ENCODE measurements at regions not wholly inside any gene's neighbourhood (a gene's known extent, or its start where the extent isn't known, plus 50 kb on each side); places are given as distances from the start of the nearest gene placed in this dataset.
A peak's percentile ranks its signal among the peaks of the same experiment; 100 is the strongest.
"Not testable (repeated sequence)": the region's sequence is repeated elsewhere in the genome, so short reads cannot be mapped to it uniquely, and the experiment has no call there.

DNA sequence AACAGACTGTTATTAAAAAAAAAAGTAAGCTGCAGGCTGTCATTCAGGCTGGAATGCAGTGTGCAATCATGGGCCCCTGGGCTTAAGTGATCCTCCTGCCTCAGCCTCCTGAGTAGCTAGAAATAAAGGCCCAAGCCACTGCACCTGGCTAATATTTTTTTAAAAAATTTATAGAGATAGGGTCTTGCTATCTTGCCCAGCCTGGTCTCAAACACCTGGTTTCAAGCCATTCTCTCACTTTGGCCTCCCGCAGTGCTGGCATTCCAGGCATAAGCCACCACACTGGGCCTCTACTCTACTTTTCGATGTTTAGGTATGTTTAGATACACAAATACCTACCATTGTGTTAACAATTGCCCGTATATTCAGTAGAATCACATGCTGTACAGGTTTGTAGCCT is 270.4 kb upstream of the PRKCQ start:
- H3K4me3 Mint-ChIP-seq: no peak overlapping the region
- H3K9me3 Mint-ChIP-seq: no peaks in the 10 kb centered on the region
- no peaks in the 10 kb centered on the region for H3K4me1 Mint-ChIP-seq (ENCODE audit: low read depth)
- H3K27me3 Mint-ChIP-seq (ENCODE audit: insufficient read depth): peaks cover 12% of the 10 kb centered on the region
- no peak for DNase-seq (ENCODE audit: low spot score)
- no peaks in the 10 kb centered on the region for H3K36me3 Mint-ChIP-seq (ENCODE audit: low read depth)
- intact Hi-C loops (cut with micrococcal nuclease): no loop called here
- H3K27ac Mint-ChIP-seq: no peak overlapping the region

DNA sequence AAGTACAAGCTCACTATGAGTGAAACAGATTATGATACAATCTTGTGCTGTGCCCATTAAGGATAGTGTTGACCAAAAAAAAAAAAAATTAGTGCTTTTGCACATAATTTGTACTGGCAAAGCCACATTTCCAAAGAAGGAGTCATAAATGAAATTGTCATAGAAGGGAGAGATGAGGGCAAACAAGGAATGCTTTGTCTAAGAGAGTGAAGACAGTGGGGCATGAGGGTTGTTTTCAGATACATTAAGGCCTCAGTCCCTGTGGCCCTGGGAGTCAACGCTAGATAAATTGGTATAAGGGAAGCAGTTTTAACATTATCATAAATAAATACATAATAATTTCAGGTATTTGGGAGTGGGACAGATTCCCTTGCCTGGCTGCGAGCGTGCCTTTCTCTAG is 267.5 kb upstream of the PRKCQ start:
- intact Hi-C loops (cut with micrococcal nuclease): no loop called here

DNA sequence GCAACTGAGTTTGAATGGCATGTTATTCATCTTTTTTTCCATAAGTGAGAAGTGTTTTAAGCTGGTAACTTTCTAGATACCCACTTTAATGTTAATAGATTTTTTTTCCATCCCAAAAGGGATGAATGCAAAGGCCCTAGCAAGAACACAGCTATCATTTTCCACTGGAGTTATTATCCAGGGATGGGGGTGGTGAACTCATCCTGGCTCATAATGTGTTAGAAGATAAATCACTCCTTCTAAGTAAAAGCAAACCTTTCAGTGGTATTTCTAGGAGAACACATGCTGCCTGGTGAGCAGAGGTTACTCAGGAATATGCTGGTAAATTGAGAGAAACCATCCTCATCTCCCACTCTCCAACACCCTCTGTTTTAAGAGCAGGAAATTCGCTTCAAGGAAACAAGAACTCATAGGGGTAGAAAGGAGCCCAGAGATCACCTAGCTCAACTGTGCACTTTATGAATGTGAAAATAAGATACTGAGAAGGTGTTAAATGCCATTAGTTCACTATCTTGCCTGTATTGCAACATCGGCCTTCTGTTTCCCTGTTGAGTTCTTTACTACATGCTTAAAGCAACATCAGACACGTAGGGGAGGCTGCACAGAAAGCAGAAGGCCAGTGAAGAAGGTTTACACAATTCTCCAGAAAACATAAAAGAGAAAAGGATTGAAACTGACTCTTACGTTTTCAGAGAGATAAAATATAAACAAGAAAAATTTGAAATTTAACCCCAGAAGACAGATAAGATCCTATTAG is 264.0 kb upstream of the PRKCQ start:
- Mint-ChIP-seq H3K36me3 (ENCODE audit: low read depth) (no peaks in the 10 kb centered on the region), H3K4me1 (ENCODE audit: low read depth) (peaks cover 5% of the 10 kb centered on the region), H3K9me3 (no peaks in the 10 kb centered on the region), H3K4me3 (no peak overlapping the region), H3K27ac (no peak overlapping the region), H3K27me3 (ENCODE audit: insufficient read depth) (peaks cover 9% of the 10 kb centered on the region)
- no peak for DNase-seq (ENCODE audit: low spot score)
- intact Hi-C loops (cut with micrococcal nuclease): no loop called here

More for the DNA sequence above, 267.5 kb upstream of the PRKCQ start:
- H3K4me3 Mint-ChIP-seq: no peak overlapping the region
- no peak for DNase-seq (ENCODE audit: low spot score)
- H3K27me3 Mint-ChIP-seq (ENCODE audit: insufficient read depth): peaks cover 13% of the 10 kb centered on the region
- no peaks in the 10 kb centered on the region for H3K9me3 Mint-ChIP-seq
- H3K27ac Mint-ChIP-seq: no peak overlapping the region
- no peaks in the 10 kb centered on the region for H3K4me1 Mint-ChIP-seq (ENCODE audit: low read depth)
- H3K36me3 Mint-ChIP-seq (ENCODE audit: low read depth): no peaks in the 10 kb centered on the region

DNA sequence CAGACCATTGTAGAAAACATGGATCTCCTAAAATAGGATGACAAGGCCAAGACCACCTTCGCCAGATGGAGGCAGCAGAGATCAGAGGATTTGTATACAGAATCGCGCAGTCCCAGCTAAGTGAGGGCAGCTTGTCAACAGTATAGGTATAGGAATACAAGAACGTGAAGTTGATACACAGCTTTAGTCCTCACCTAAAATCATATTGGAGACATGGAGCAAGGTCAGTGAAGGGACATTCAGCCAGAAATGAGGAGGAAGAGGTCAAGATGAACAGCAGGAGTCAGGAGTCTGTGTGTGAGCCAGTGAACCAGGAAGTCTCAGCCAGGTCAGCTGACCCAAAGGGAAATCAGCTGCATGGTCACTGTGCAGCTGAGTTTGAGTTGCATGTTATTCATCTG is 263.4 kb upstream of the PRKCQ start:
- no peak for DNase-seq (ENCODE audit: low spot score)
- Mint-ChIP-seq H3K27ac (no peak overlapping the region), H3K9me3 (no peaks in the 10 kb centered on the region), H3K4me3 (no peak overlapping the region), H3K4me1 (ENCODE audit: low read depth) (peaks cover 5% of the 10 kb centered on the region), H3K27me3 (ENCODE audit: insufficient read depth) (peaks cover 10% of the 10 kb centered on the region), H3K36me3 (ENCODE audit: low read depth) (no peaks in the 10 kb centered on the region)
- intact Hi-C loops (cut with micrococcal nuclease): no loop called here

DNA sequence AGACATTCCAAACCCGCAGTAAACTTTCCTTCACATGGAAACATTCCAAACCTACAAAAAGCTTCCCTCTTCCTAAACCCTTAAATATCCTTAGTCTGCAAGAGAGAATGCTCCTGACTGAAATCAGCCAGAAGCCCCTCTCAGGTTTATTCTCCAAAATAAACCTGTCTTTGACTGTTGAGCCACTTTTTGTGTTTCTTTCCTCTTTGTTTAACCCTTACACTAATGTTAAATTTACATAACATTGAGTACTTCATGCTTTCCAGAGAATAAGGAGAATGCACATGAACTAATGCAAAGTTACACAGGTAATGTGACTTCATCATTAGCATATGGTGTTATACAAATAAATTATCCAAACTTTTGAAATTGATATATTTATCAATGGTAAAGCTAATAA is 262.6 kb upstream of the PRKCQ start:
- no peak overlapping the region for H3K4me3 Mint-ChIP-seq
- intact Hi-C loops (cut with micrococcal nuclease): no loop called here
- H3K36me3 Mint-ChIP-seq (ENCODE audit: low read depth): no peaks in the 10 kb centered on the region
- peaks cover 5% of the 10 kb centered on the region for H3K4me1 Mint-ChIP-seq (ENCODE audit: low read depth)
- no peak for DNase-seq (ENCODE audit: low spot score)
- H3K27ac Mint-ChIP-seq: no peak overlapping the region
- H3K27me3 Mint-ChIP-seq (ENCODE audit: insufficient read depth): peaks cover 10% of the 10 kb centered on the region
- no peaks in the 10 kb centered on the region for H3K9me3 Mint-ChIP-seq

DNA sequence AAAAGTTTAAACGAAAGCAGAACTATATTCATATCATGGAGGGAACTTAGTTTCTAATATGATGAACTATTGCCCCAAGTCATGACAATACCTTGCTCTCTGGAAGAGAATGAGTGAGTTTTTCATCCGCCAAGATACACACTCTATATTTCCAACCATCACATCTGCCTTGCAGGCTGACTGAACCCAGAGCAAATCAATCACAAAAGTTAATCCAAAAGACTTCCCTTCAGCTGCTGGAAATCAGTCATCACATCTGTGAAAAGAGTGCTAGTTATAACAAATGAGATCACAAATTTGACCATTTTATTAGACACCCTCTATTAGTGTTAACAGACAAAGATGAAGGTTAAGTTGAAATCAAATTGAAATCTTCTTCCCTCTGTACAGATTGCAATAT is 261.7 kb upstream of the PRKCQ start:
- intact Hi-C loops (cut with micrococcal nuclease): no loop called here
- H3K27ac Mint-ChIP-seq: no peak overlapping the region
- no peak for DNase-seq (ENCODE audit: low spot score)

DNA sequence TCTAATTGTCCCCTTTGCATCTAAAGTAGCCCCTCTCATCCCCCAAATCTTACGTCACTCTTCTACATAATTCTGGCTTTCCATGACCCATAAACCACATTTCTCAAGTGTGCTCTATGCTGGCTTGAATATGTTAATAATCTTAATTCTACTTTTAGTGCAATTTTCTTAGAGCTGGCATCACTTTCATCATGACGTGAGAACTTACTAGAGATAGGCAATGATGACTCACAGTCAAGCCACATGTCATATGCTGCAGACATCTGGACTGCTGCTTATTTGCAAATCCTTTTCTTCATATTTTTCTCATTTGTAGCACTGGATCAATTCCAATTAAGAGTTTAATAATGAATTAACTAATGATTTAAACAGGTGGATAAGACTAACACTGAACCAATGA is 260.7 kb upstream of the PRKCQ start:
- peak overlapping the region; percentile 7 for H3K27ac Mint-ChIP-seq
- H3K4me3 Mint-ChIP-seq: no peak overlapping the region
- no peaks in the 10 kb centered on the region for H3K36me3 Mint-ChIP-seq (ENCODE audit: low read depth)
- intact Hi-C loops (cut with micrococcal nuclease): no loop called here
- no peaks in the 10 kb centered on the region for H3K9me3 Mint-ChIP-seq
- H3K27me3 Mint-ChIP-seq (ENCODE audit: insufficient read depth): peaks cover 10% of the 10 kb centered on the region
- peaks cover 5% of the 10 kb centered on the region for H3K4me1 Mint-ChIP-seq (ENCODE audit: low read depth)
- no peak for DNase-seq (ENCODE audit: low spot score)

More for the DNA sequence above, 261.7 kb upstream of the PRKCQ start:
- H3K9me3 Mint-ChIP-seq: no peaks in the 10 kb centered on the region
- peaks cover 5% of the 10 kb centered on the region for H3K4me1 Mint-ChIP-seq (ENCODE audit: low read depth)
- H3K4me3 Mint-ChIP-seq: no peak overlapping the region
- no peaks in the 10 kb centered on the region for H3K36me3 Mint-ChIP-seq (ENCODE audit: low read depth)
- H3K27me3 Mint-ChIP-seq (ENCODE audit: insufficient read depth): peaks cover 10% of the 10 kb centered on the region

DNA sequence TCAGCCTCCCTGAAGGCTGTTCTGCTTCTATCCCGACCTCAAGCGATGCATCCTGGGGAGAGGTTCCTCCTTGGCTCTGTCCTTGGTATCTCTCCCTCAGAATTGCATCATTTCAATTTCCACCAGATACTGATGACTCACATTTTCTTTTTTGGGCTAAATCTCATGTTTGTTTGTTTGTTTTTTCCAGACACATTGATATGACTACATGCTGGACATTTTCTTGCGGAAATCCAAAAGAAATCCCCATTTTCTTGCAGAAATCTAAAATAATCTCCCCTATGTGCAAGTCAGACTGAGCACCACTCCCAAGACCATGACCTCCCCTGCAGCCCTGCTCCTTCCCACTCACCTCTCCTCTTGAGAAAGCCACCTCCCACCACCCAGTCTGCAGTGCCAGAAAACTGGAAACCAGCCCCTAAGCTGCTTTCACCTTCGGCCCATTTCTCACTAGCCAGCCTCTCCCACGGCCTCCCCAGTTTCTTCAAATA is 260.2 kb upstream of the PRKCQ start:
- peaks cover 5% of the 10 kb centered on the region for H3K4me1 Mint-ChIP-seq (ENCODE audit: low read depth)

DNA sequence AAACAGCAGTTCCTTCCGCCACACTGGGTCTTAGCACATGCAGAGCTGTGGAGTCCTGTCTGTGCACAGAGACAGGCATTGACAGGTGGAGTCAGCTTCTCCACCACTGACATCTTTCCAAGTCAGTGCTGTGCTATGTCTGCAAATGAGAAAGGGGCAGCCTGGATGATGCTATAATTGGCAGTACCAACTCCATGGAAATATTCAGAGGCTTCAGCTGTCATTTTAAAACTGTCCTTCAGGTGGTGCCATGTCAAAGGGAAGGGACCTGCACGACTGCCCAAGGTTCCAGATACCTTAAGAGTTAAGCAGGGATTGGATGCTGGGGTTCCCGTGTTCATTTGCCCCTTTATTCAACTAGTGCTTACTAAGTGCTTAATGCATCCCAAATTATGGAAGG is 258.0 kb upstream of the PRKCQ start:
- intact Hi-C loops (cut with micrococcal nuclease): loop anchor here (1.0 kb wide), 1 partner anchor 579 kb away; no protein-coding TSS in a partner anchor
- Mint-ChIP-seq H3K27ac (no peak overlapping the region), H3K4me3 (no peak overlapping the region), H3K36me3 (ENCODE audit: low read depth) (no peaks in the 10 kb centered on the region), H3K9me3 (no peaks in the 10 kb centered on the region), H3K4me1 (ENCODE audit: low read depth) (peaks cover 5% of the 10 kb centered on the region), H3K27me3 (ENCODE audit: insufficient read depth) (peaks cover 10% of the 10 kb centered on the region)
- DNase-seq (ENCODE audit: low spot score): no peak

More for the DNA sequence above, 260.2 kb upstream of the PRKCQ start:
- Mint-ChIP-seq H3K27ac (no peak overlapping the region), H3K27me3 (ENCODE audit: insufficient read depth) (peaks cover 7% of the 10 kb centered on the region), H3K4me3 (no peak overlapping the region), H3K36me3 (ENCODE audit: low read depth) (no peaks in the 10 kb centered on the region), H3K9me3 (no peaks in the 10 kb centered on the region)
- intact Hi-C loops (cut with micrococcal nuclease): no loop called here
- no peak for DNase-seq (ENCODE audit: low spot score)

DNA sequence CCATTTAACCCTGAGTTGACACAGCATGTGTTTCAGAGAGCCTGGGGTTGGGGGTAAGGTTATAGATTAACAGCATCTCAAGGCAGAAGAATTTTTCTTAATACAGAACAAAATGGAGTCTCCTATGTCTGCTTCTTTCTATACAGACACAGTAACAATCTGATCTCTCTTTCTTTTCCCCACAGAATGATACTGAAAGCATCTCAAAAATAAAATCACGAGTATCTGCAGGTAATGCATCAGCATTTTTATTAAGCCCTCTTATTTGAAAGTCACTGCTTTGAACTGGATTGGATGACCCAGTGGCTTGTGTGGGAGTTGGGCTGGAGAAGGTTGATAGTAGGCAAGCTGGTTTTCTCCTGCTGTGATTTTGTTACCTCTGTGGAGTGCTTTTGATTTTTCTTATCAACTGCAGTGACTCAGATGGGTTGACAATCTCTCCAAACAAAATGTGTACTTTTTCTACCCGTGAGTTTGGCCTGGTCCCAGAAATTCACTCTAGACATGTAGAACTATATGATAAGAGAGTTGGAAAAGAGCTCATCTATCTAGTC is 253.5 kb upstream of the PRKCQ start:
- no peak for DNase-seq (ENCODE audit: low spot score)
- peaks cover 6% of the 10 kb centered on the region for H3K27me3 Mint-ChIP-seq (ENCODE audit: insufficient read depth)
- H3K4me3 Mint-ChIP-seq: no peak overlapping the region
- no peaks in the 10 kb centered on the region for H3K9me3 Mint-ChIP-seq
- no peaks in the 10 kb centered on the region for H3K36me3 Mint-ChIP-seq (ENCODE audit: low read depth)
- intact Hi-C loops (cut with micrococcal nuclease): no loop called here
- no peak overlapping the region for H3K27ac Mint-ChIP-seq
- no peaks in the 10 kb centered on the region for H3K4me1 Mint-ChIP-seq (ENCODE audit: low read depth)

DNA sequence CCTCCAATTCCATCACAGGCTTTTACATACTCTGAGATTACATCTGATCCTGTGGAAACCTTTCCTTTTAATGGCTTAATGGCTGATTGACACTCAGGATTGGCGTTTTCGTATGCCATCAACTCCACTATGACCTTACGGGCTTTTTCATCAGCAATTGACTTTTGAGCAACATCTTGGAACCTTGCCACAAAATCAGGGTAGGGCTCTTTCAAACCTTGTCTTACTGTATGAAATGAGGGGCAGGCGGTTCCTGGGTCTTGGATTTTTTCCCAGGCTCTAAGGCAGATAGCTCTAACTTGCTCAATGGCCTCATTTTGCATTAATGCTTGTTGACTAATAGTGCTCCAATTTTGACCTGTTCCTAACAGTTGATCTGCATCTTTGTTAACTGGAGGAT is 250.9 kb upstream of the PRKCQ start:
- H3K9me3 Mint-ChIP-seq; H3K27me3 Mint-ChIP-seq (ENCODE audit: insufficient read depth); intact Hi-C loops (cut with micrococcal nuclease): not testable (repeated sequence)

DNA sequence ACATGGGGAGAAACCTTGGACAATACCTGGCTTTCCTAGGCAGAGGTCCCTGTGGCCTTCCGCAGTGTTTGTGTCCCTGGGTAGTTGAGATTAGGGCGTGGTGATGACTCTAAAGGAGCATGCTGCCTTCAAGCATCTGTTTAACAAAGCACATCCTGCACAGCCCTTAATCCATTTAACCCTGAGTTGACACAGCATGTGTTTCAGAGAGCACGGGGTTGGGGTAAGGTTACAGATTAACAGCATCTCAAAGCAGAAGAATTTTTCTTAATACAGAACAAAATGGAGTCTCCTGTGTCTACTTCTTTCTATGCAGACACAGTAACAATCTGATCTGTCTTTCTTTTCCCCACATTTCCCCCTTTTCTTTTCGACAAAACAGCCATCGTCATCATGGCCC is 244.7 kb upstream of the PRKCQ start:
- H3K4me3 Mint-ChIP-seq; H3K27ac Mint-ChIP-seq; H3K4me1 Mint-ChIP-seq (ENCODE audit: low read depth); H3K27me3 Mint-ChIP-seq (ENCODE audit: insufficient read depth); H3K9me3 Mint-ChIP-seq; intact Hi-C loops (cut with micrococcal nuclease); H3K36me3 Mint-ChIP-seq (ENCODE audit: low read depth); DNase-seq (ENCODE audit: low spot score): not testable (repeated sequence)

More for the DNA sequence above, 250.9 kb upstream of the PRKCQ start:
- not testable (repeated sequence) for H3K4me1 Mint-ChIP-seq (ENCODE audit: low read depth); H3K36me3 Mint-ChIP-seq (ENCODE audit: low read depth); H3K27ac Mint-ChIP-seq; H3K4me3 Mint-ChIP-seq; DNase-seq (ENCODE audit: low spot score)

DNA sequence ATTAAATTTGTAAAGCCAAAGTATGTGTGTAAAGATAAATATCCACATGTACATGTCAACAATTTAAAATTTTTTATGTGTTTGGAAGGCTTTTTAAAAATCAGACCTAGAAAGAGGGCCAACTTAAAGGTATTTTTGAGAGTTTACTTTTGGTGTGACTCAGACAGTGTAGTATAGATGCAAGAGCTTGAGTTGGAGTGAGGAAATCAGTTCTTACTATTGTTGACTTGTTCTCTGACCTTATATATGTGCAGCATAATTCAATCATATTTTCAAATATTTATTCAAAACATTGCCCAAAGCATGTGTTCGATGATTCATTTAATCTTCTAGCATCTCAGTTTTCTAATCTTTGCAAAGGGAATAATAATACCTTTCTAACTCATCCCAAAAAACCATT is 243.7 kb upstream of the PRKCQ start:
- Mint-ChIP-seq H3K27me3 (ENCODE audit: insufficient read depth) (peaks cover 4% of the 10 kb centered on the region), H3K9me3 (no peaks in the 10 kb centered on the region), H3K4me3 (no peak overlapping the region), H3K36me3 (ENCODE audit: low read depth) (no peaks in the 10 kb centered on the region), H3K27ac (no peak overlapping the region), H3K4me1 (ENCODE audit: low read depth) (no peaks in the 10 kb centered on the region)
- DNase-seq (ENCODE audit: low spot score): no peak
- intact Hi-C loops (cut with micrococcal nuclease): no loop called here

All from activated T-helper 1 cell treated with anti-CD3 and anti-CD28 coated beads, Interleukin-12 subunit alpha, Interleukin-12 subunit beta, Interleukin-2, Interleukin-4 antibody, amounts not matched to agents 30 ng/mL and 10 ng/mL and 1 ng/mL, durations not matched to agents 14 hours and 24 hours and 36 hours (primary cell).